Brain microvascular endothelial cell (primary cell): ENCODE measurements at regions not wholly inside any gene's neighbourhood (a gene's known extent, or its start where the extent isn't known, plus 50 kb on each side); places are given as distances from the start of the nearest gene placed in this dataset.

ENCODE experiments used
- DNase-seq: peaks from one replicate; pipeline ENCODE4 v3.0.0-alpha.2; 2020
- H3K27ac ChIP-seq: fragments of 250-450 bp; sonication (Bioruptor Pico); 2 replicates; pipeline ENCODE4 v1.5.1; 2020; ENCODE audit warnings: mild to moderate bottlenecking, moderate library complexity
- H3K27me3 ChIP-seq: fragments of 250-450 bp; sonication (Bioruptor Pico); replicated peaks from 2 replicates; pipeline ENCODE4 v1.5.1; 2020; ENCODE audit warnings: mild to moderate bottlenecking
- H3K36me3 ChIP-seq: fragments of 250-450 bp; sonication (Bioruptor Pico); replicated peaks from 2 replicates; pipeline ENCODE4 v1.5.1; 2020; ENCODE audit warnings: mild to moderate bottlenecking
- H3K4me3 ChIP-seq: 2 replicates; pipeline ENCODE4 v1.5.1; 2011; ENCODE audit warnings: low read depth, mild to moderate bottlenecking, control low read depth, low read length, moderate library complexity
- CTCF ChIP-seq: IDR thresholded peaks from 2 replicates; pipeline ENCODE4 v1.5.1; 2011; ENCODE audit warnings: low read depth, mild to moderate bottlenecking, moderate library complexity, low read length, control low read depth, inconsistent platforms; ENCODE audit errors: missing control alignments
- in situ Hi-C: cut with HindIII; loops from 2 replicates; pipeline ENCODE4 v1.10.0; 2017; ENCODE audit warnings: low sequenced_read_pairs, low pct_ligation_motif_present

- H3K27ac ChIP-seq, result no peak overlapping the region
- TF ChIP-seq CTCF, result no peak
- no peaks in the 10 kb centered on the region for H3K27me3 ChIP-seq
- H3K36me3 ChIP-seq, result no peaks in the 10 kb centered on the region
- H3K4me3 ChIP-seq, result no peak overlapping the region
- in situ Hi-C loops, result loop anchor here (10.0 to 25.0 kb wide), 2 partner anchors 103 to 251 kb away; no protein-coding TSS in a partner anchor
- no peak for DNase-seq
These were observed 110.4 kb upstream of the MBNL2 start for GRCh38 chr13:97111756-97112155.

- no peak for TF ChIP-seq CTCF
- Histone ChIP-seq H3K36me3 (no peaks in the 10 kb centered on the region), H3K4me3 (no peak overlapping the region), H3K27ac (no peak overlapping the region), H3K27me3 (no peaks in the 10 kb centered on the region)
- in situ Hi-C loops, result loop anchor here (10.0 to 25.0 kb wide), 2 partner anchors 102 to 250 kb away; no protein-coding TSS in a partner anchor
- peak; percentile 44 for DNase-seq
These were observed 109.5 kb upstream of the MBNL2 start for GRCh38 chr13:97112446-97113152.

- H3K36me3 ChIP-seq, result no peaks in the 10 kb centered on the region
- no peak overlapping the region for H3K27ac ChIP-seq
- in situ Hi-C loops, result loop anchor here (10.0 to 25.0 kb wide), 2 partner anchors 101 to 249 kb away; no protein-coding TSS in a partner anchor
- no peak overlapping the region for H3K4me3 ChIP-seq
- H3K27me3 ChIP-seq, result no peaks in the 10 kb centered on the region
- no peak for TF ChIP-seq CTCF
- DNase-seq, result no peak
These were observed 108.7 kb upstream of the MBNL2 start for GRCh38 chr13:97113231-97114001.

- no peak for TF ChIP-seq CTCF
- H3K4me3 ChIP-seq, result no peak overlapping the region
- in situ Hi-C loops, result loop anchor here (10.0 to 25.0 kb wide), 2 partner anchors 100 to 248 kb away; no protein-coding TSS in a partner anchor
- H3K36me3 ChIP-seq, result no peaks in the 10 kb centered on the region
- peak overlapping the region; percentile 72 for H3K27ac ChIP-seq
- H3K27me3 ChIP-seq, result no peaks in the 10 kb centered on the region
- no peak for DNase-seq
These were observed 107.5 kb upstream of the MBNL2 start for GRCh38 chr13:97114651-97115050.

GRCh38 chr13:97116754-97117153 is 105.4 kb upstream of the MBNL2 start:
- peak; percentile 50 for DNase-seq
- Histone ChIP-seq H3K27ac (no peak overlapping the region), H3K36me3 (no peaks in the 10 kb centered on the region), H3K27me3 (no peaks in the 10 kb centered on the region), H3K4me3 (no peak overlapping the region)
- in situ Hi-C loops, result loop anchor here (10.0 to 25.0 kb wide), 2 partner anchors 98 to 246 kb away; no protein-coding TSS in a partner anchor
- no peak for TF ChIP-seq CTCF
